ENCODE measurements at regions not wholly inside any gene's neighbourhood (a gene's known extent, or its start where the extent isn't known, plus 50 kb on each side); places are given as distances from the start of the nearest gene placed in this dataset.

GRCh38 chr12:58357511-58357910, 416.1 kb downstream of the ATP23 start:
- TF ChIP-seq POLR2AphosphoS5 (IDR thresholded peaks at IDR 0.05; ENCODE audit: low read depth, low read length) (no peak), CHD2 (IDR thresholded peaks at IDR 0.05; ENCODE audit: low read length, partially characterized antibody) (no peak), JUND (IDR thresholded peaks at IDR 0.05) (no peak)
